ENCODE measurements at regions not wholly inside any gene's neighbourhood (a gene's known extent, or its start where the extent isn't known, plus 50 kb on each side); places are given as distances from the start of the nearest gene placed in this dataset.

GRCh38 chr7:46879783-46880182 is 702.1 kb downstream of the TNS3 start:
- intact Hi-C loops (cut with DNase I), result no loop called here
- Histone ChIP-seq H3K9me3 (no peaks in the 10 kb centered on the region), H3K4me1 (no peaks in the 10 kb centered on the region), H3K27ac (no peak overlapping the region), H3K36me3 (no peaks in the 10 kb centered on the region), H3K27me3 (no peaks in the 10 kb centered on the region), H3K4me3 (no peak overlapping the region)
- TF ChIP-seq CTCF (IDR thresholded peaks at IDR 0.05), result no peak
- DNase-seq (ENCODE audit: low spot score in 2 of 2), result no peak

DNA sequence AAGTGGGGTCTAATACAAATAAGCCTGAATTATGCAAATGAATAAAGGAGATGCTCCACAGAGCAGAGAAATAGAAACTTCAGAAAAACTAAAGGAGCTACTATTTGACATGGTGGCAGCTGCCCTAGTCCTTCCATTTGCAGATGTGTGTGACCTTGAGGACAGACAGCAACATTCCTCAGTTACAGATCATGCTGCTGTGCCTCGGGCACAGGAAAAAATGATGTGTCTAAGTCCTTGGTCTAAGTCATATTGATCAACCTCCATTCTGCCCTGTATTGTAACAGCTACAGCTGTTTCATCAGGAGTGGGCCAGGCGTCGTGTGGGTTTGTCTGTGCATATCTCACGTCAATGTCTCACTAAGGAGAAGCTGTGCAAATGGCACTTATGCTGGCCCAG is 710.4 kb downstream of the TNS3 start:
- no peak for TF ChIP-seq CTCF (IDR thresholded peaks at IDR 0.05)
- no peaks in the 10 kb centered on the region for H3K36me3 ChIP-seq
- intact Hi-C loops (cut with DNase I), result no loop called here
- H3K9me3 ChIP-seq, result no peaks in the 10 kb centered on the region
- DNase-seq (ENCODE audit: low spot score in 2 of 2), result no peak
- H3K27ac ChIP-seq, result no peak overlapping the region
- H3K4me3 ChIP-seq, result no peak overlapping the region
- no peaks in the 10 kb centered on the region for H3K4me1 ChIP-seq
- H3K27me3 ChIP-seq, result no peaks in the 10 kb centered on the region

DNA sequence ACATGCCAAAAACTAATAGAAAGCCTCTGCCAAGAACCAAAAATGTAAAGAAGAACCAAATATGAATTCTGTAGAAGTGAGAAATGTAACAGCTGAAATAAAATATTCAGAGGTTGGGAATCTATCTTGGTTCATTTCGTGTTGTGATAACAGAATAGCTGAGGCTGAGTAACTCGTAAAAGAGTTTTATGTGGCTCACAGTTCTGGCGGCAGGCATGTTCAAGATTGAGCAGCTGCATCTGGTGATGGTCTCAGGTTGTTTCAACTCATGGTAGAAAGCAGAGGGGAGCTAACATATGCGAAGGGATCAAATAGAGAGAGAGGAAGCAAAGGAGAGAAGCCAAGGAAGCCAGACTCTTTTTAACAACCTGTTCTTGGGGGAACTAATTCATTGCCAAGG is 717.2 kb downstream of the TNS3 start:
- Histone ChIP-seq H3K27me3 (no peaks in the 10 kb centered on the region), H3K4me3 (no peak overlapping the region), H3K4me1 (no peaks in the 10 kb centered on the region), H3K9me3 (no peaks in the 10 kb centered on the region), H3K36me3 (no peaks in the 10 kb centered on the region), H3K27ac (no peak overlapping the region)
- no peak for TF ChIP-seq CTCF (IDR thresholded peaks at IDR 0.05)
- no peak for DNase-seq (ENCODE audit: low spot score in 2 of 2)
- intact Hi-C loops (cut with DNase I), result no loop called here

- intact Hi-C loops (cut with DNase I), result no loop called here
- no peak overlapping the region for H3K27ac ChIP-seq
- peaks cover 0 to 7% of the 10 kb centered on the region in 2 donors for H3K4me1 ChIP-seq
- DNase-seq (ENCODE audit: low spot score in 2 of 2), result no peak
- no peak for TF ChIP-seq CTCF (IDR thresholded peaks at IDR 0.05)
- no peaks in the 10 kb centered on the region for H3K9me3 ChIP-seq
- no peaks in the 10 kb centered on the region for H3K27me3 ChIP-seq
- no peak overlapping the region for H3K4me3 ChIP-seq
- H3K36me3 ChIP-seq, result no peaks in the 10 kb centered on the region
Measured at GRCh38 chr7:46859963-46860475, 721.9 kb downstream of the TNS3 start.

DNA sequence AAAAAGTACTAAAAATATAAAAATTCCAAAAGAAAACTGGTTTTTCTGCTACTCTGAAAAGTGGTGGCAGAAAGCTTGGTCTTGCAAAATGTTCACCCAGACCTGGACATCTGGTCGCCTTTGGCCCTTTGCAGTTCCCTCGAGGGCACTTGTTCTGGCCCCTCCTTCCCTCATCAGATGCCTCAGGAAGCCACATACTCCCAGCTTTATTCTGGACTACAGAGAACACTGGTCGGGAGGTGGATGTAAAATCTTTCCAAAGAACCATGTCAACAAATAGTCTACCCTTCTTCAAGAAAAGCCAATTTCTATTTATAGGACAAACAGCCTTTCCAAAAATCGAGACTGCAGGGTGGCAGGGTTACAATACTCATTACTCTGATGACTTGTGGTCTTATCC is 726.1 kb downstream of the TNS3 start:
- peaks cover 3 to 12% of the 10 kb centered on the region in 2 donors for H3K4me1 ChIP-seq
- H3K27me3 ChIP-seq, result no peaks in the 10 kb centered on the region
- TF ChIP-seq CTCF (IDR thresholded peaks at IDR 0.05), result no peak
- intact Hi-C loops (cut with DNase I), result no loop called here
- H3K27ac ChIP-seq, result no peak overlapping the region
- no peak overlapping the region for H3K4me3 ChIP-seq
- no peak for DNase-seq (ENCODE audit: low spot score in 2 of 2)
- H3K9me3 ChIP-seq, result no peaks in the 10 kb centered on the region
- H3K36me3 ChIP-seq, result no peaks in the 10 kb centered on the region

DNA sequence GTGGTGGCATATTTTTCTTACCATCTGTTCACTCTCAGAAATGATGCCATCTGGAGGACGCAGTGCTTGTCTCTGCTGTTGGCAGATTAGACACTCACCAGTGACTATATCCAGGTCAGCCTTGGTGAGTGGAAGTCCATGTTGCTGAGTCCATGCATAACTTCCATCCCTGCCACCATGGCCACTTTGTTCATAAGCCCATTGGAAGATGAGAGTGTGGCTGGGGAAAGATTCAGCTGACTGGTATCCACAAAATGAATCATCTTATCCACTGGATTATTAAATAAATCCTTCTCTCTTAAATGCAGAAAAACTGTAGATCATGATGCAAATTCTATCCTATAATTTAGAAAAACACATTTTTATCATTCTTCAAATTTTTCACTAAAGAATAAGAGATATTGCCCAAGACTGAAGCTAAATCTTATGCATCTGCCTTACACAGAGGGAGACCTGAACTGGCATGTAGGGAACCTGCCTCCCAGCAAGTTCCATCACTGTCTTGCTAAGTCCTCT is 726.9 kb downstream of the TNS3 start:
- intact Hi-C loops (cut with DNase I), result no loop called here
- no peak overlapping the region for H3K4me3 ChIP-seq
- H3K36me3 ChIP-seq, result no peaks in the 10 kb centered on the region
- DNase-seq (ENCODE audit: low spot score in 2 of 2), result no peak
- no peaks in the 10 kb centered on the region for H3K27me3 ChIP-seq
- no peaks in the 10 kb centered on the region for H3K9me3 ChIP-seq
- TF ChIP-seq CTCF (IDR thresholded peaks at IDR 0.05), result no peak
- peaks cover 3 to 12% of the 10 kb centered on the region in 2 donors for H3K4me1 ChIP-seq
- no peak overlapping the region for H3K27ac ChIP-seq

All from ascending aorta (tissue), 2 donors.